SK-N-SH treated with all-trans-retinoic acid at 6 μM for 48 hours (cell line): ENCODE measurements at regions not wholly inside any gene's neighbourhood (a gene's known extent, or its start where the extent isn't known, plus 50 kb on each side); places are given as distances from the start of the nearest gene placed in this dataset.

Experiments used
- ATAC-seq: fragments of 200-7000 bp; cut with Tn5 transposase; 3 replicates; pipeline ENCODE4 v1.9.1; 2020; ENCODE audit warnings: mild to moderate bottlenecking, moderate library complexity
- ARNTL ChIP-seq: fragments of 450-650 bp; formaldehyde crosslinking; IDR thresholded peaks from 2 replicates; pipeline ENCODE4 v1.5.0; 2020; ENCODE audit warnings: low read depth, mild to moderate bottlenecking, moderate library complexity, borderline replicate concordance
- BACH2 ChIP-seq: fragments of 250-450 bp; sonication (Bioruptor Pico); IDR thresholded peaks from 2 replicates; pipeline ENCODE4 v1.9.0; 2021; ENCODE audit warnings: mild to moderate bottlenecking, borderline replicate concordance
- CREB5 ChIP-seq: fragments of 250-450 bp; sonication (Bioruptor Pico); IDR thresholded peaks from 2 replicates; pipeline ENCODE4 v1.5.1; 2020; ENCODE audit warnings: low read depth, mild to moderate bottlenecking, moderate library complexity
- CSDC2 ChIP-seq: fragments of 250-450 bp; sonication (Bioruptor Pico); IDR thresholded peaks from 2 replicates; pipeline ENCODE4 v1.5.0; 2020; ENCODE audit warnings: mild to moderate bottlenecking, moderate library complexity
- ESRRG ChIP-seq: fragments of 250-450 bp; sonication (Bioruptor Pico); IDR thresholded peaks from 2 replicates; pipeline ENCODE4 v1.6.1; 2021; ENCODE audit warnings: mild to moderate bottlenecking
- GLIS3 ChIP-seq: fragments of 250-450 bp; sonication (Bioruptor Pico); IDR thresholded peaks from 2 replicates; pipeline ENCODE4 v1.5.0; 2020; ENCODE audit warnings: mild to moderate bottlenecking, moderate library complexity
- ISL1 ChIP-seq: fragments of 250-450 bp; sonication (Bioruptor Pico); IDR thresholded peaks from 2 replicates; pipeline ENCODE4 v2.1.2; 2022; ENCODE audit warnings: mild to moderate bottlenecking, moderate library complexity
- OSR1 ChIP-seq: fragments of 250-450 bp; sonication (Bioruptor Pico); IDR thresholded peaks from 2 replicates; pipeline ENCODE4 v1.8.0; 2022; ENCODE audit warnings: moderate library complexity, mild to moderate bottlenecking, inconsistent platforms
- PATZ1 ChIP-seq: fragments of 250-450 bp; sonication (Bioruptor Pico); IDR thresholded peaks from 2 replicates; pipeline ENCODE4 v1.8.0; 2020; ENCODE audit warnings: mild to moderate bottlenecking, moderate library complexity, borderline replicate concordance
- PPARA ChIP-seq: fragments of 250-450 bp; sonication (Bioruptor Pico); IDR thresholded peaks from 2 replicates; pipeline ENCODE4 v1.5.0; 2020; ENCODE audit warnings: mild to moderate bottlenecking, borderline replicate concordance
- RARB ChIP-seq: fragments of 250-450 bp; sonication (Bioruptor Pico); IDR thresholded peaks from 2 replicates; pipeline ENCODE4 v1.8.0; 2021; ENCODE audit warnings: mild to moderate bottlenecking, moderate library complexity
- SNAI2 ChIP-seq: fragments of 250-450 bp; sonication (Bioruptor Pico); IDR thresholded peaks from 2 replicates; pipeline ENCODE4 v1.5.0; 2020; ENCODE audit warnings: mild to moderate bottlenecking, moderate library complexity
- TCF4 ChIP-seq: fragments of 250-450 bp; sonication (Bioruptor Pico); IDR thresholded peaks from 2 replicates; pipeline ENCODE4 v1.8.0; 2021; ENCODE audit warnings: mild to moderate bottlenecking, moderate library complexity, borderline replicate concordance
- TOX ChIP-seq: fragments of 250-450 bp; sonication (Bioruptor Pico); IDR thresholded peaks from 2 replicates; pipeline ENCODE4 v1.8.0; 2021; ENCODE audit warnings: mild to moderate bottlenecking, moderate library complexity, borderline replicate concordance
- TSHZ2 ChIP-seq: fragments of 250-450 bp; sonication (Bioruptor Pico); IDR thresholded peaks from 2 replicates; pipeline ENCODE4 v1.5.0; 2020; ENCODE audit warnings: mild to moderate bottlenecking, moderate library complexity
- ZC3H10 ChIP-seq: fragments of 250-450 bp; sonication (Bioruptor Pico); IDR thresholded peaks from 2 replicates; pipeline ENCODE4 v1.5.1; 2021; ENCODE audit warnings: mild to moderate bottlenecking, moderate library complexity
- ZFP3 ChIP-seq: fragments of 250-450 bp; sonication (Bioruptor Pico); IDR thresholded peaks from 2 replicates; pipeline ENCODE4 v1.5.0; 2020; ENCODE audit warnings: mild to moderate bottlenecking, moderate library complexity
- ZFP30 ChIP-seq: fragments of 450-650 bp; formaldehyde crosslinking; IDR thresholded peaks from 2 replicates; pipeline ENCODE4 v1.5.0; 2022; ENCODE audit warnings: mild to moderate bottlenecking, moderate library complexity
- ZNF565 ChIP-seq: fragments of 450-650 bp; formaldehyde crosslinking; conservative IDR thresholded peaks from 2 replicates; pipeline ENCODE4 v1.5.0; 2020; ENCODE audit warnings: low read depth, mild to moderate bottlenecking, moderate library complexity
- ZNF70 ChIP-seq: fragments of 450-650 bp; formaldehyde crosslinking; IDR thresholded peaks from 2 replicates; pipeline ENCODE4 v1.5.0; 2020; ENCODE audit warnings: mild to moderate bottlenecking, moderate library complexity
- ZNF8 ChIP-seq: fragments of 450-650 bp; formaldehyde crosslinking; IDR thresholded peaks from 2 replicates; pipeline ENCODE4 v1.5.0; 2020; ENCODE audit warnings: mild to moderate bottlenecking, moderate library complexity
- TF ChIP-seq, protein P1 (sequence below): fragments of 250-450 bp; sonication (Bioruptor Pico); IDR thresholded peaks from 2 replicates; pipeline ENCODE4 v1.8.0; 2021; ENCODE audit warnings: low read depth, mild to moderate bottlenecking, moderate library complexity, borderline replicate concordance
- TF ChIP-seq, protein P2 (sequence below): fragments of 250-450 bp; sonication (Bioruptor Pico); IDR thresholded peaks from 2 replicates; pipeline ENCODE4 v1.5.1; 2021; ENCODE audit warnings: mild to moderate bottlenecking, moderate library complexity

DNA sequence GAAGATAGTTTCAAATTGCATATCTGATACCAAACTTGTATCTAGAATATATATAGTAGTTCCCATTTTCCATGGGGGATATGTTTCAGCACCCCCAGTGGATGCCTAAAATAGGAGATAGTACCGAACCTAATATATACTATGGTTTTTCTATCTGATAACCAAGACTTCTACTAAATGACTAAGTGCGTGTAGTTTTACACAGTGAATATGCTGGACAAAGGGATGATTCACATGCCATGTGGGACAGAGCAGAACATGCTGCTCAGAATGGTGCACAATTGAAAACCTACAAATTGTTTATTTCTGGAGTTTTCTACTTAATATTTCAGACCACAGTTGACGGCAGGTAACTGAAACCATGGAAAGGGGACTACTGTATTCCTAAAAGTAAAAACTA, 73.4 kb upstream of the TP63 start:
- TF ChIP-seq ZNF70 (no peak), ISL1 (no peak), CREB5 (no peak), RARB (no peak), ZNF565 (CRISPR knock-in tag) (no peak), ESRRG (CRISPR knock-in tag) (no peak), ZNF8 (CRISPR knock-in tag) (no peak), ZC3H10 (CRISPR knock-in tag) (no peak), CSDC2 (CRISPR knock-in tag) (no peak), TSHZ2 (CRISPR knock-in tag) (no peak), ZFP3 (CRISPR knock-in tag) (no peak), PPARA (CRISPR knock-in tag) (no peak), TOX (no peak), ZFP30 (no peak), TCF4 (CRISPR knock-in tag) (no peak)
- TF ChIP-seq, protein P1, sequence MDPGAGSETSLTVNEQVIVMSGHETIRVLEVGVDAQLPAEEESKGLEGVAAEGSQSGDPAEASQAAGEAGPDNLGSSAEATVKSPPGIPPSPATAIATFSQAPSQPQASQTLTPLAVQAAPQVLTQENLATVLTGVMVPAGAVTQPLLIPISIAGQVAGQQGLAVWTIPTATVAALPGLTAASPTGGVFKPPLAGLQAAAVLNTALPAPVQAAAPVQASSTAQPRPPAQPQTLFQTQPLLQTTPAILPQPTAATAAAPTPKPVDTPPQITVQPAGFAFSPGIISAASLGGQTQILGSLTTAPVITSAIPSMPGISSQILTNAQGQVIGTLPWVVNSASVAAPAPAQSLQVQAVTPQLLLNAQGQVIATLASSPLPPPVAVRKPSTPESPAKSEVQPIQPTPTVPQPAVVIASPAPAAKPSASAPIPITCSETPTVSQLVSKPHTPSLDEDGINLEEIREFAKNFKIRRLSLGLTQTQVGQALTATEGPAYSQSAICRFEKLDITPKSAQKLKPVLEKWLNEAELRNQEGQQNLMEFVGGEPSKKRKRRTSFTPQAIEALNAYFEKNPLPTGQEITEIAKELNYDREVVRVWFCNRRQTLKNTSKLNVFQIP (CRISPR knock-in tag): no peak
- TF ChIP-seq, all 23 proteins: peak for 0
- no peak for ATAC-seq

DNA sequence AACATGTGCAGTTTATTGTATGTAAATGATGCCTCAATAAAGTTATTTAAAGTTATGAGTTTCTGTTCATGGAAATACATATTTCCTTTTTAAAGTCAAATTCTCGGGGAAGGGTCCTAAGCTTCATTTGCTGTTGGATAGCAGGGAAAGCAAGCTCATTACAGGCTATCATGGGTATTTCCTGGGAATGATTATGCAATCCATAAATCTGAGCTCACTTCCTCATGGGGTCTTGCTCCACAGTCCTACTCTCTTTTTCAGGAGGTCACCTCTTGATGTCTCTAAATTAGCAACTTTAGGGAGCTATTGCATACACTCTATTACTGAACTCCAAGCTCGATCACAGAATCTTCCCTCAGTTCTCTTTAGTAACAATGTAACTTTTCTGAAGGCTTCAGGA, 69.9 kb upstream of the TP63 start:
- no peak for TF ChIP-seq ZNF70
- no peak for TF ChIP-seq ZFP30
- TF ChIP-seq PATZ1 (CRISPR knock-in tag): no peak
- no peak for TF ChIP-seq SNAI2 (CRISPR knock-in tag)
- TF ChIP-seq CREB5: no peak
- no peak for TF ChIP-seq ISL1
- no peak for TF ChIP-seq BACH2 (CRISPR knock-in tag)
- TF ChIP-seq CSDC2 (CRISPR knock-in tag): no peak
- no peak for TF ChIP-seq PPARA (CRISPR knock-in tag)
- TF ChIP-seq GLIS3 (CRISPR knock-in tag): no peak
- TF ChIP-seq ZNF8 (CRISPR knock-in tag): no peak
- no peak for TF ChIP-seq RARB
- TF ChIP-seq TSHZ2 (CRISPR knock-in tag): no peak
- TF ChIP-seq ZC3H10 (CRISPR knock-in tag): no peak
- TF ChIP-seq ESRRG (CRISPR knock-in tag): no peak
- TF ChIP-seq OSR1 (CRISPR knock-in tag): no peak
- TF ChIP-seq, protein P2, sequence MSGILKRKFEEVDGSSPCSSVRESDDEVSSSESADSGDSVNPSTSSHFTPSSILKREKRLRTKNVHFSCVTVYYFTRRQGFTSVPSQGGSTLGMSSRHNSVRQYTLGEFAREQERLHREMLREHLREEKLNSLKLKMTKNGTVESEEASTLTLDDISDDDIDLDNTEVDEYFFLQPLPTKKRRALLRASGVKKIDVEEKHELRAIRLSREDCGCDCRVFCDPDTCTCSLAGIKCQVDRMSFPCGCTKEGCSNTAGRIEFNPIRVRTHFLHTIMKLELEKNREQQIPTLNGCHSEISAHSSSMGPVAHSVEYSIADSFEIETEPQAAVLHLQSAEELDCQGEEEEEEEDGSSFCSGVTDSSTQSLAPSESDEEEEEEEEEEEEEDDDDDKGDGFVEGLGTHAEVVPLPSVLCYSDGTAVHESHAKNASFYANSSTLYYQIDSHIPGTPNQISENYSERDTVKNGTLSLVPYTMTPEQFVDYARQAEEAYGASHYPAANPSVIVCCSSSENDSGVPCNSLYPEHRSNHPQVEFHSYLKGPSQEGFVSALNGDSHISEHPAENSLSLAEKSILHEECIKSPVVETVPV: no peak
- TF ChIP-seq ZFP3 (CRISPR knock-in tag): no peak
- no peak for TF ChIP-seq ARNTL (CRISPR knock-in tag)
- TF ChIP-seq, all 23 proteins: peak for 0
- no peak for ATAC-seq
